Gastroesophageal sphincter (tissue), 4 donors: ENCODE measurements at regions not wholly inside any gene's neighbourhood (a gene's known extent, or its start where the extent isn't known, plus 50 kb on each side); places are given as distances from the start of the nearest gene placed in this dataset.
"Not testable (repeated sequence)": the region's sequence is repeated elsewhere in the genome, so short reads cannot be mapped to it uniquely, and the experiment has no call there.

ENCODE experiments used
- ATAC-seq: fragments of 150-250 bp; one replicate; pipeline ENCODE4 v1.9.1; 2016; ENCODE audit warnings: mild to moderate bottlenecking, moderate library complexity
- H3K27ac ChIP-seq, 4 donors: fragments of 200-600 bp; sonication (generic) in 3 of 4; 1 replicate in 3 of 4; 2 replicates in 1 of 4; pipeline ENCODE4 v1.5.1; 2016 to 2019
- H3K27me3 ChIP-seq: fragments of 200-600 bp; sonication (generic); one replicate; pipeline ENCODE4 v1.5.1; 2019
- H3K36me3 ChIP-seq, 2 donors: fragments of 200-600 bp; sonication (generic); one replicate each; pipeline ENCODE4 v1.5.1; 2019; ENCODE audit warnings: control low read depth in 1 of 2
- H3K4me1 ChIP-seq, 3 donors: fragments of 200-600 bp; sonication (generic); 1 replicate in 2 of 3; 2 replicates in 1 of 3; pipeline ENCODE4 v1.5.1; 2016 to 2019; ENCODE audit warnings: control low read depth in 2 of 3
- H3K4me3 ChIP-seq, 2 donors: fragments of 200-600 bp; sonication (generic); one replicate each; pipeline ENCODE4 v1.5.1; 2019; ENCODE audit warnings: mild to moderate bottlenecking in 1 of 2, moderate library complexity in 1 of 2
- H3K9me3 ChIP-seq, 3 donors: fragments of 200-600 bp; sonication (generic); one replicate each; pipeline ENCODE4 v1.5.1; 2017 to 2019; ENCODE audit warnings: control low read depth in 2 of 3
- EP300 ChIP-seq: sonication (generic); formaldehyde crosslinking; IDR thresholded peaks from one replicate; pipeline ENCODE4 v1.6.1; 2017; ENCODE audit warnings: antibody characterized with exemption, mild to moderate bottlenecking
- POLR2A ChIP-seq, 2 donors: fragments of 450-650 bp; IDR thresholded peaks; one replicate each; pipeline ENCODE4 v1.6.1; 2017; ENCODE audit warnings: antibody characterized with exemption in 2 of 2, mild to moderate bottlenecking in 2 of 2, moderate library complexity in 1 of 2
- POLR2AphosphoS5 ChIP-seq: sonication (generic); formaldehyde crosslinking; IDR thresholded peaks from one replicate; pipeline ENCODE4 v1.6.1; 2017; ENCODE audit warnings: antibody characterized with exemption
- WGBS, 2 donors: methylation state at CpG; one replicate each; pipeline ENCODE4 v1.1.5; 2018; ENCODE audit warnings: low coverage in 1 of 2; 5-methylcytosine and 5-hydroxymethylcytosine counted together
- TF ChIP-seq, protein P1 (sequence below), 4 experiments: fragments of 200-600 bp in 2 of 4; fragments of 450-650 bp in 2 of 4; sonication (generic) in 1 of 4; IDR thresholded peaks; one replicate each; pipeline ENCODE4 v1.5.1; 2017 to 2019; ENCODE audit warnings: antibody characterized with exemption in 4 of 4, mild to moderate bottlenecking in 2 of 4, moderate library complexity in 2 of 4

DNA sequence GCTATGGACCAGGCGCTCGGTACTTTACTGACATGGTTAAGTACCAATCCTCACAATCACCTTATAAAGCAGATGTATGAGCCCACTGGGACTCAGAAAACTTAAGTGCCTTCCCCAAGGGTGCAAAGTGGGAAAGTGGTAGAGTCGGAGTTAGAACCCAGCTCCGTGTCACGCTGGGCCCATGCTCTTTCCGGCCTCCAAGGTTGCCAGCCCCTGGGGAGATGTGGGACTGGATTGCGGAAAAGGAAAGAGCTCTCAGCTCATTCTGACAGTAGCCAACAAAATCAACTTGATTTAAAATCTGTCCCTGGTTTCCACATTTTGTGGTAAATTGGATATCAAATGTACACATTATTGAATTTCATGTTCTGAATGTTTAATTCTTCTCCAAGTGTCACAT is 403.8 kb downstream of the DCDC2C start:
- Histone ChIP-seq H3K9me3 (no peaks in the 10 kb centered on the region), H3K4me1 (no peaks in the 10 kb centered on the region), H3K27me3 (no peaks in the 10 kb centered on the region), H3K36me3 (no peaks in the 10 kb centered on the region), H3K27ac (no peak overlapping the region), H3K4me3 (no peak overlapping the region)
- 73% methylated on average over 4 of the region's 7 CpGs; no CpG with 5 or more reads in 1 of the 2 donors for WGBS, 2 donors
- no peak for TF ChIP-seq EP300
- TF ChIP-seq, protein P1, sequence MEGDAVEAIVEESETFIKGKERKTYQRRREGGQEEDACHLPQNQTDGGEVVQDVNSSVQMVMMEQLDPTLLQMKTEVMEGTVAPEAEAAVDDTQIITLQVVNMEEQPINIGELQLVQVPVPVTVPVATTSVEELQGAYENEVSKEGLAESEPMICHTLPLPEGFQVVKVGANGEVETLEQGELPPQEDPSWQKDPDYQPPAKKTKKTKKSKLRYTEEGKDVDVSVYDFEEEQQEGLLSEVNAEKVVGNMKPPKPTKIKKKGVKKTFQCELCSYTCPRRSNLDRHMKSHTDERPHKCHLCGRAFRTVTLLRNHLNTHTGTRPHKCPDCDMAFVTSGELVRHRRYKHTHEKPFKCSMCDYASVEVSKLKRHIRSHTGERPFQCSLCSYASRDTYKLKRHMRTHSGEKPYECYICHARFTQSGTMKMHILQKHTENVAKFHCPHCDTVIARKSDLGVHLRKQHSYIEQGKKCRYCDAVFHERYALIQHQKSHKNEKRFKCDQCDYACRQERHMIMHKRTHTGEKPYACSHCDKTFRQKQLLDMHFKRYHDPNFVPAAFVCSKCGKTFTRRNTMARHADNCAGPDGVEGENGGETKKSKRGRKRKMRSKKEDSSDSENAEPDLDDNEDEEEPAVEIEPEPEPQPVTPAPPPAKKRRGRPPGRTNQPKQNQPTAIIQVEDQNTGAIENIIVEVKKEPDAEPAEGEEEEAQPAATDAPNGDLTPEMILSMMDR (IDR thresholded peaks at IDR 0.05): no peak
- TF ChIP-seq POLR2AphosphoS5: no peak
- TF ChIP-seq POLR2A (IDR thresholded peaks at IDR 0.05): no peak
- no peak for ATAC-seq

DNA sequence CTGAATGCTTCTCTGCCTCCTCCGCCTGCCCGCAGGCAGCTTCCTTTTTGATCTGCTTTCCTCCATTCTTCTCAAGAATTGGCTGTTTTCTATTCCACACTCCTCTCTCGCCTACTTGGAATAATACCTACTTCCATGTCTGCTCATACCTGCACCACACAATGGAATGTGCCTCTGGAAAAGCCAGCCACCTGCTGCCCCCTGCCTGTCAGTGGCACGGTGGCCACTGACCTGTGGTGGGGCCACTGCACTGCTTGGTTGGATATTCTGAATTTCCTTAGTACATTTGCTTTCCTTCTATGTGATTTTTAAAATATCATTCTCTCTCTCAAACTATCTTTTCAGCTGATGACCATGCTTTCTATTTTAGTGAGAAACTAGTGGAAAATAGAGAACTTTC is 406.9 kb downstream of the DCDC2C start:
- H3K4me1 ChIP-seq: no peaks in the 10 kb centered on the region
- no peaks in the 10 kb centered on the region for H3K36me3 ChIP-seq
- no peaks in the 10 kb centered on the region for H3K27me3 ChIP-seq
- no peak overlapping the region for H3K27ac ChIP-seq
- H3K4me3 ChIP-seq: no peak overlapping the region
- 82% methylated on average over 4 of the region's 4 CpGs for WGBS, 2 donors
- TF ChIP-seq POLR2AphosphoS5: no peak
- TF ChIP-seq, protein P1 (IDR thresholded peaks at IDR 0.05): no peak
- TF ChIP-seq POLR2A (IDR thresholded peaks at IDR 0.05): no peak
- no peak for TF ChIP-seq EP300
- peaks cover 0 to under 1% (median 0%) of the 10 kb centered on the region in 3 donors for H3K9me3 ChIP-seq
- ATAC-seq: no peak

DNA sequence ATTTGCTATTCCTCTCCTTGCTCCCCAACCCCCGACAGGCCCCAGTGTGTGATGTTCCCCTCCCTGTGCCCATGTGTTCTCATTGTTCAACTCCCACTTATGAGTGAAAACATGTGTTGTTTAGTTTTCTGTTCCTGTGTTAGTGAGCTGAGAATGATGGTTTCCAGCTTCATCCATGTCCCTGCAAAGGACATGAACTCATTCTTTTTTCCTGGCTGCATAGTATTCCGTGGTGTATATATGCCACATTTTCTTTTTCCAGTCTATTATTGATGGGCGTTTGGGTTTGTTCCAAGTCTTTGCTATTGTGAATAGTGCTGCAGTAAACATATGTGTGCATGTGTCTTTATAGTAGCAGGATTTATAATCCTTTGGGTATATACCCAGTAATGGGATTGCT is 412.1 kb downstream of the DCDC2C start:
- H3K4me3 ChIP-seq, ATAC-seq, H3K4me1 ChIP-seq, H3K36me3 ChIP-seq, H3K27ac ChIP-seq, H3K27me3 ChIP-seq: not testable (repeated sequence)
- WGBS, 2 donors: 83 to 100% methylated on average over 2 to 3 of the region's 3 CpGs
- peaks cover 0 to 23% (median 0%) of the 10 kb centered on the region in 3 donors for H3K9me3 ChIP-seq

DNA sequence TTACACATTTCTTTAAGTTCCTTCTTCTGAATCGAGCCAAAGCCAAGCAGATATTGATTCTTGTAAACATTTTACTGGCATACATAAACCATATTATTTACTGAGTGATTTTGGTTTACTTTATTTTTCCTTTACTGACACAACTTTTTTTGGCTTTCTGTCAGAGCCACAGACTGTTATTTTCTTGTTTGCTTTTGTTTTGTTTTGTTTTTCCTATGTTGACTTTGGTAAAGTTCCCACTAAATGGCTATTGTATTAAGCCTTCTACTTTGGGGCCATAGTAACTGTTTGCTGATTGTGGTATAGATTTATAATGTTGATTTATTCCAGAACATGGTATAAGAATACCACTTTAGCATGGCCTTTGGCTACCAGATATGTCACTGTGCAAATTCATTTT is 419.4 kb downstream of the DCDC2C start:
- Histone ChIP-seq H3K36me3 (no peaks in the 10 kb centered on the region), H3K4me1 (no peaks in the 10 kb centered on the region), H3K27ac (no peak overlapping the region), H3K27me3 (no peaks in the 10 kb centered on the region), H3K4me3 (no peak overlapping the region), H3K9me3 (peaks cover 0 to 13% (median 0%) of the 10 kb centered on the region in 3 donors)
- 39 to 52% methylated on average over 1 of the region's 1 CpG for WGBS, 2 donors
- no peak for ATAC-seq
- TF ChIP-seq POLR2A (IDR thresholded peaks at IDR 0.05) (no peak), EP300 (no peak), POLR2AphosphoS5 (no peak)
- TF ChIP-seq, protein P1 (IDR thresholded peaks at IDR 0.05): no peak

DNA sequence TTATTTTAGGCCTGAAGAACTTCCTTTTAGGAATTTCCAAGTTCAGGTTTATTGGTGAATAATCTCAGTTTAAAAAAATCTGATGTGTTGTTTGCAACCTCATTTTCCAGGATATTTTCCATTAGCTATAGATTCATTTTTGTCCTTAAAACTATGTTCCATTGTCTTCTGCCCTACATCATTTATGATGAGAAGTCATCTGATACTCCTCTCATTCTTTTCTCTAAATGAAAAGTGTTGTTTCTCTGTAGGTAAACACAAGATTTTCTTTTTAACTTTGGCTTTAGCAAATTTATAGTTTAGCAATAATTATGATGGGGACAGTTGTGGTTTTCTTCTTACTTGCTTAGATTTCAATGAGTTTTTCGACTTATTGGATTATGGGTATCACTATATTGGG is 427.3 kb downstream of the DCDC2C start:
- Histone ChIP-seq H3K27me3 (no peaks in the 10 kb centered on the region), H3K4me1 (no peaks in the 10 kb centered on the region), H3K4me3 (no peak overlapping the region), H3K36me3 (no peaks in the 10 kb centered on the region), H3K27ac (no peak overlapping the region), H3K9me3 (peaks cover 0 to 34% (median 0%) of the 10 kb centered on the region in 3 donors)
- WGBS, 2 donors: 75% methylated on average over 1 of the region's 1 CpG; no CpG with 5 or more reads in 1 of the 2 donors
- TF ChIP-seq POLR2A (IDR thresholded peaks at IDR 0.05): no peak
- no peak for TF ChIP-seq EP300
- TF ChIP-seq, protein P1 (IDR thresholded peaks at IDR 0.05): no peak
- TF ChIP-seq POLR2AphosphoS5: no peak
- no peak for ATAC-seq
